CD4-positive, alpha-beta T cell treated with Interleukin-4 for 4 hours (primary cell): ENCODE measurements at regions not wholly inside any gene's neighbourhood (a gene's known extent, or its start where the extent isn't known, plus 50 kb on each side); places are given as distances from the start of the nearest gene placed in this dataset.
"Not testable (repeated sequence)": the region's sequence is repeated elsewhere in the genome, so short reads cannot be mapped to it uniquely, and the experiment has no call there.

Experiments
- DNase-seq: peaks from one replicate; pipeline ENCODE4 v3.0.0-alpha.2; 2020

- DNase-seq = no peak
Measured at GRCh38 chr10:118463740-118464139, 121.6 kb upstream of the FAM204A start.

DNA sequence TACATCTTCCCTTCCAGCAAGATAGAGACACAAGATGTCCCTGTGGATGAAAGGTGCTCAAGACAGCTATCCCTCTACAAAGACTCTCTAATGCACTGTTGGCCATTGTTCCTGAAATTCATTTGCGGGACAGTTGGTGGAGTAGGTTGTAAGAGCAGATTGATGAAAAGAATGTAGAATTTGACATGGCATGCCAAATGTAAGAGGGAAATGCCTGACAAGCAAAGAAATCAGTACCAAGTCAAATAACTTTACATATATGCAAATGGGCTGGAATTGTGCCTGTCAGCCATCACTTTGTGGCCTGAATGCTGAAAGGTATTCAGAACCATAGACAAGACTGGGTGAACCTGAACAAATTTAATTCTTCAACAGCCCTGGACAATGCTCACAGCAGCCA is 120.3 kb upstream of the FAM204A start:
- no peak for DNase-seq

GRCh38 chr10:118459642-118460193 is 117.6 kb upstream of the FAM204A start:
- peak; percentile 60 for DNase-seq

DNA sequence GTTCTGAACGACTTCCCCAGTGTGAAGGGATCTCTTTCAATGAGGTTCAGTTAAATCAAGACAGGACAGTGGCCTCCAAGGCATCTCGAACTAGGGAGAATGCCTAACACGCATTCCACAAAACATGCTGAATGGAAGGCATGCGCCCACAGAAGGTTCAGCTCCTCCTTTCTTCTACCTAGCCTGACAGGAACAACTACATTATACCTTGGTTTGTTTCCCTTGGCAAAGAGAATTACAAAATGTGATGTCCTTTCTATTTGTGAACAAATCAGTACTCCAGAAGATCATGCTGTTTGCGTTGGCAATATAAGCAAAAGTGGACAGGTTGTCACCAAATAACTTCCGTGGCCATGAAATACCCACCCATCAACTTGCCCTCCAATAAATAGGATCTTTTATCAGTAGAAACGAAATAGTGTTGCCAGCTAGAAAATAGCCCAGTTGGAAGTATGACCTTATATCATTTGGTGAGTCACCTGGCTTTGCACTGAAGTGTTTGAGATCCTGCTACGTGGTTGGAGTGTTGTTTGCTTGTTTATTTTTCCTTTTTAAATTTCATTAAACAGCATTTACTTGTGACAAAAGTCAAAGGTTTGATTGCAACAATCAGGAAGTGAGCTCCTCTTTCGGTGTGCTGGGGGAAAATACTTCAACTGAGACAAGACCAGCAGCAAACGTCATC is 117.0 kb upstream of the FAM204A start:
- no peak for DNase-seq

DNA sequence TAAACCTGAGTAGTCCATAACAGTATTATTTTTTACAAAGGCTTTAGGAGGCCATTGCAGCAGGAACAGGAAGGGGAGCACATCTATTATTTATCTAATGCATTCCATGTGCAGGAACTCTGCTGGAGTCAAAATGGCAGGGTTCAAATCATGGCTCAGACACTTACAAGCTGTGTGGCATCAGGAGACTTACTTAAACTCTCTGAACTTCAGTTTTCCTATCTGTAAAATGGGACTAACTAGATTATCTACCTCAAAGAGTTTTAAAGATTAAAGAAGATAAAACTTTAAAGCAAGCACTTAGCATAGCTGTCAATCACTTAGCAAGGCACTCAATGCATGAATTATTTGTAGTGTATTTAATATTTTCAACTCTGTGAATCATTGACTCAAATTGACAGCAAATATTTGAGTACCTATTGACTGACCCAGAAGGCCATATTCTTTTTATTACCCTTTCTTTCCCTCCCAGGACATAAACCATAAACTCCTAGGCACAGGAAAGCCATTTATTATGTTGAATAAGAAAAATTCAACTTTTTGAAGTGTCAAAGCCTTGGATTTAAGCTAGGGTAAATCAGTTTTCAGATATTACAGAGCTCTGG is 115.8 kb upstream of the FAM204A start:
- no peak for DNase-seq

- DNase-seq = no peak
Measured at GRCh38 chr10:118455181-118455695, 113.1 kb upstream of the FAM204A start.

DNA sequence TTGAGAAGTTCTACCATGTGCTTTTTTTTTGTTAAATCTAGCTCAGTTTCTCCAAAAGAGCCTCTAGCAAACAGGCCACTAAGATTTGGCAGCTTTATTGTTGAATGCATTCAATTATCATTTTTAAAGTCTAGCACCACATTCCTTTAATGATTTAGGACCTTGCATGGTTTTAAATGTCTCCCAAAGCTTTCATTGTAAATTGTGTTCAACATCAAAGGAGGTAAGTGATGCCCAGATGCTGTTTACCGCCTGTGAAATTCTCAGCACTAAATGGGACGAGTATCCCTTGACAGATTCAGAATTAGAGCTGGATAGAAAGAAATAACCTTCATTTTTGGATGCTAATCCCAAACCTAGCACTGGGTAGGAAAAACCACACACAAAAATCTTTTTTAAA is 112.1 kb upstream of the FAM204A start:
- DNase-seq = no peak

DNA sequence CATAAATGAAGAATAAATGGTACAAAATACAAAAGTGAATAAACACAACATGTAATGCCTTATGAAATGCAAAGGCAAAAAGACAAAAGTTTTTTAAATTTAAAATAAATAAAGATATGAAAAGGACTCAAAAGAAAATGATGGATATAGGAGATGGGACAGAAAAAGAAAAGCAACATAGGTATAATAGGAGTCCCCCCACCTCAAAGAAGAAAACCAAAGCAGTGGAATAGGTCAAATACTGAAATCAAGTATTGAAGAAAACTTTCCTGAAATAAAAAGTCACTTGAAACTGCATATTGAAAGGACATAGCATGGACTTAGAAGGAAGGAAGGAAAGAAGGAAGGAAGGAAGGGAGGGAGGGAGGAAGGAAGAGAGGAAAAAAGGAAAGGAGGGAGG is 110.0 kb upstream of the FAM204A start:
- no peak for DNase-seq

DNA sequence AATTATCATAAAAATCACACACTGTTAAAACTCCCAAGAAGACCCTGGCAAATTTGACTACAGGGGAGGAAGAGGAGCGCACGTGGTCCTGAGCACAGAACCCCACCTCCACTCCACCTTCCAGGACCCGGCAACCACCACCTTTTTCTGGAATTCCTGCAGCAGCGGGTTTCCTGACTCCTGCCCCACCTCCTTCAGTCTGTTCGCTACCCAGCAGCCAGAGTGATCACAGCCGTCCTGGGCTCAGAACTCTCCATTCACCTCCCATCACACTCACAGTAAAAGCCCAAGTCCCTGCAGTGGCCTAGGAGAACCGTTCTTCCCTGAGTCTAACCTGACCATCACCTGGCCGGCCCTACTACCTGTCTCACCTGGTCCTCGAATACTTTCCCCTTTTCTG is 107.4 kb upstream of the FAM204A start:
- no peak for DNase-seq

DNA sequence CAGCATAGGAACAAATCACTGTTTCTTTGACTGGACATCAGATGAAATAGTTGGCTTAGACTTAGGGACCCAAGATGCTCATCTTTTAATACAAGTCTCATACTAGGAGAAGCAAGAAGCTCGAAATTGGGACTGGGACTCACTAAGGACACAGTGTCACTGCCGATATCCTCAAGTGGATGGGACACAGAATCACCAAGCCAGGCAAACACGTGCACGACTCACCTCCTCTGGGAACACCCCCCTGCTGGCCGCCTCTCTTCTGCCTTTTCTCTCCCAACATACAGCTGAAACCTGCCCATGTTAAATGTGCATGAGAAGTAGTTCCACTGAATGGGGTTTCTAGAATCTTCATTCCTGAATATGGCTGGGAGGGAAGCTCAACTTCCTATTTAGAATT is 106.6 kb upstream of the FAM204A start:
- DNase-seq = no peak

DNA sequence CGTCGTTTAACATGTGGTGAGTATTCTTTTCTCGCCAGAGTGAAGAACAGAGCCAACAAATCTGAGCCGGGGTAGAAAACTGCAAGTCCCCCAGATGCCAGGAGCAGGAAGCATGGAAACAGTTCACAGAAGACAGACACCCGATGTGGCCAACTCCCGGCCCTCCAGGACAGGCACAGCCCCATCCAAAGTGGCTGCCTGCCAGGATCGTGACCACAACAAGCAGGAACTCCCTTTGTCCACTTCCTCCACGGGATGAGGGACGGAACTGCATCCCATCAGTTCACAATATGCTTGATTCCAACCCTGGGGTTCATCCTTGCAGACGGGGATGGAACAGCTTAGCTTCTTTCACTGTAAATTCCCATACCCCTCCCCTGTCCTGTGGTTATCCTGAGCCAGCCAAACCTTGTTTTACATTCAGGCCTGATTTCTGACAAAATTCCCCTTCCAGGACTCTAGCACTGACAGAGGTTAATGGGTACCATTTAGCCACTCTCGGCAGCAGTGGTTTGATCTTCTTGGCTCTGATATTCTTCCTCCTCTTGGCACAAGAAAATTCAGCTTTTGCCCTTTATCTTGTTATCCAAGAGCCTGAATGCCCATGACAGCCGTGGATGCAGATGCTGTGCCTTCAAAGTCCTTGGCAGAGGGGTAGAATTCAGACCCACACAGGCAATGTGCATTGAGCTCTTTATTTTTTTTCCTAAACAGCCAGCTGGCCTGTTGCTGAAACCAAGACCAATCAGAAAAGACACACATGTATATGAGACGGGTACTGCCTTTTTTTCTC is 105.5 kb upstream of the FAM204A start:
- DNase-seq = no peak

DNA sequence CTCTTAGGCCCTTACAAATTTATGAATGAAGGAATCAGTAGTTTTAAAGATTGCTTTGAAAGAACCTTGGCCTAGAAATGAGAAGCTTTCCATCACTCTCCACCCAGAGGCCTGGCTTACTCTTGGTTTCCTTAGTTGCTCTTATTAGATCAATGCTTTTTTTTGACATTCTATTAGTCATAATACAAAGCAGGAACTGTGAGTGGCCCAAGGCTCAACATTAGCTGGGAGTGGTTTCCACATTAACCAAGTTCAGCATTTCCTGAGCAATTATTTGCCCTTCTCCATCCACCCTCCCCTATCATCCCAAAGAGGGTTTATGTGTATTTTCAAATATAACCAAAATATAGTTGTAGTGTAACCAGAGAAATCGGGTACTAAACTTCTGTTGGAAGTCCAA is 103.4 kb upstream of the FAM204A start:
- DNase-seq = no peak

DNA sequence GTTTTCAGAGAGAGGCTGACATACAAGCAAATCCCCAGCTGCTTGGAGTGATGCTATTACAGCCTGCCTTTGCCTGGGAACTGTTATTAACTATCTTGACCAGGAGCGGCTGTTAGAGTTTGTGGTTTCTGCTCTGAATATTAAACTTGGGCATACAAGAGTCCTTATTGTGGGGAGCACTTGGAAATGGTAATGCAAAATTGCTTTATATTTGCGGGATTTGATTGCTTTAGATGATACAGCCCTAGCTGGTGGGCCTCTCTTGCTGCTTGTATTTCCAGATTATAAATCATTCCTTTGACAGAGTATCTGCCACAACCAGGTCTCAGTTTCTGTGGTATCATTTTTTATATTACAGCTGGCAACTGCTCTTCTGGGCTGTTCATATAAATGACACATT is 101.9 kb upstream of the FAM204A start:
- no peak for DNase-seq

DNA sequence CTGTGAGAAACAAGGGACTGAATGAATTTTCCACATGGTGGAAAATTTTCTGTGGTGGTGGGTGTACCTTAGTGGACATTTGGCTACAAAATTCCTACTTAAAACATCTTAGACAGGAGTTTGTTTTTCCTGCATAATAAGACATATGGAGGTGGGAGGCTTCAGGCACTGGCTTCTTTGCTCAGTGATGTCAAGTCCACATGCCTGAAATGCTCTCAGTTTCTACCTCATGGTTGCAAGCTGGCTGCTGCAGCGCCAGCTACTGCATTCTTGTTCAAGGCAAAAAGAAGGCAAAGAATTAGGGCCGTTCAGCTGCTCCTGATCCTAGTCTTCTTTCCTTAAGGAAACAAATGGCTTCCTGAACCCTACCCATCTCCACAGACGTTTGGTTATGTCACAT is 99.9 kb upstream of the FAM204A start:
- no peak for DNase-seq

- no peak for DNase-seq
Measured at GRCh38 chr10:118439824-118440223, 97.7 kb upstream of the FAM204A start.

DNA sequence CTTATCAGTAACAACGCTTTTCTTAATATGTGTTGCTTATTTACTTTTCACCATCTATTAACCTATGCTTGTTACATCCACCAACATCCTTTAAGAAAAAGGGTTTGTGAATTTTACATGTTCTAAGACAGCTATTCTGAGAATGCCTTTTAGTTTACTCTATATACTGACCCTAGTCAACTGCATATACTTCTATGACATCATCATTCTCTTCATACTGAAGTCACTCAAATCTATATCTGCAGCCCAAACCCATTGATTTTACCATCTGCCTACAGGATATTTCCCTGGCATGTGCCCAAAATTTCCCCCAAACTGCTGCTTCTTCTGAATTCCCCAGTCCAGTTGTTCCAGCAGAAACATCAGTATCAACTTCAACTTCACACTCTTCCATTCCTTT is 94.6 kb upstream of the FAM204A start:
- DNase-seq = no peak

GRCh38 chr10:118430190-118430589 is 88.1 kb upstream of the FAM204A start:
- no peak for DNase-seq

- peak; percentile 31 for DNase-seq
Measured at GRCh38 chr10:118423800-118424442, 81.8 kb upstream of the FAM204A start.

DNA sequence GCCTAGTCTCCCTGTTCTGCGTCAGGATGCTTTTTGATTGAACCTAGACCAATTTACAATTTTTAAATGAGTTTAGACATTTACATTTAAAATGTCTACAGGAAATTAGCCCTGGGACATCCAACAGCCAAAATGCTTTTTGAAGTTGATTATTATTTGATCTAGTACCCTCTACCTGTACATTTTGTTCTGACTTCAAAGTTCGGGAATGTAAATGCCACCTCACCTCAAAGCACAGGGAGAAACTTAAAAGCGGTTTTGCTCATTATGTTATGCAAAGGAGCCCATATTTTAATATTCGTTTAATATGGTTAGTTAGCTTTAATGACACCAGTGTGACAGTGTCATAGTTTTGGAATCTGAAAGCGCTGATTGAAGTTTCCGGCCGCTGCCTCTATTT is 80.1 kb upstream of the FAM204A start:
- no peak for DNase-seq

GRCh38 chr10:118420049-118420448 is 77.9 kb upstream of the FAM204A start:
- DNase-seq = not testable (repeated sequence)

DNA sequence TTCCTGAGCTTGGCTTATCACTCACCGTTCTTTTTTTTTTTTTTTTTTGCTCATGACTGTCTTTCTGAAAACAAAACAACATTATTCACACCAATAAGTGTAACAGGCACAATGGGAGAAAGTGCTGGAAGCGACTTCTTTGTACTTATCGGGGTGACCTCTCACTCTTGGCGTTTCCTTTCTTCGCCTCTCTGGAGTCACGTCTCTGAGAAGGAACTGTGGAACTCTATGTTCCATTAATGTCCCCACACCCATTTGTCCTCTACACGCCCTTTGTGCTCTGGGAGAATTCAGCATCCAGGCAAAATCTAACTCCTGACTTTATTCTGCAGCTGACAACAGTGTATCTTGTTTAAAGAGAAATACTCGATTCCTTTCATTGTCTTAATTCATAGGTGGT is 70.8 kb upstream of the FAM204A start:
- no peak for DNase-seq

DNA sequence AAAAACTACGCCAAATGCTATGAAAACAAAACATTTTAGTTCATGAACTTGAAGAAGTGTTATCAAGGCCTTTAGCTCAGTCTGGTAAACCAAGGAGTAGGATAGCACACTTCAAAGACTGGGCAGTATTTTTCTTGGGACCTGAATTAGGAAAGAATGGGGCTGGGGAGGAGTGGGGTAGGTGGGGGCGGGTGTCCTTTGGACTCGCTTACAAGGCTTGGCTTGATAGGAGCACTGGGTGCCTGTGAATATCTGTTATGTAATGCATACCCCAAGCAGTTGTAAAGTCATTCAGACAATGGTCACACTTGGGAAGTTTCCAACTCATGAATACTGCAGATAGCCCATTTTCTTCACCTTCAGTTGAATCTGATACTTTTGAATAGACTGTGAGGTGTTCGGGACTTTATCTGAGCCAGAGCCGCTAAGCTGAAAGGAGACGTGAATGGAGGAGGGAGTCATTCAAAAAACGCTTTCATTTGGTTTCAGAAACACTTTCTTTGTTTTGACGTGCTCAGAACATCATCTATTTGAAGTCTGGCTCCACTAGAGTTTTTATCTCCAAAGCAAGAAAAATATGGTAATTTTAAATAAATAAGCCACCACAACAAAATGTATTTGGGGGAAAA is 70.1 kb upstream of the FAM204A start:
- DNase-seq = no peak

DNA sequence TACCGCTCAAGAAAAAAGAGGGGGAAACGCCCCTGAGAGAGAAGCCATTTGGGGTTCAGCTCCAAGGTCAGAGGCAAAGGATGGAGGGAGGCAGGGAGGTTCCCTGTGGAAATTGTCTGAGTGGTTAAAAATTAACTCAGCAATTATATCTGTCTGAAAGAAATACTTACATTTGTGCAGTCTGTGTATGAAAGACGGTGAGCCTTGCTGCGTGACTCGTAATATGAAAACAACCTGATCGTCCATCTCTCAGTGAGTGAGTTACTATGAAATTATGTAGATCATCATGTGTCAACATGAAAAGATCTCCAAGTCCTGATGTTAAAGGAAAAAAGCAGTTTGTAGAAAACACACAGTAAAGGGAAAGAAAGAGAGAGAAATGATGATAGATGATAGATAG is 67.2 kb upstream of the FAM204A start:
- DNase-seq = no peak
